ENCODE measurements at regions not wholly inside any gene's neighbourhood (a gene's known extent, or its start where the extent isn't known, plus 50 kb on each side); places are given as distances from the start of the nearest gene placed in this dataset.

GRCh38 chr12:87897662-87898061, 131.5 kb downstream of the C12orf50 start:
- WGBS (ENCODE audit: insufficient coverage, low coverage, low lambda C conversion rate, missing lambda C conversion rate), result 62% methylated on average over 3 of the region's 3 CpGs
- TF ChIP-seq, protein P1, sequence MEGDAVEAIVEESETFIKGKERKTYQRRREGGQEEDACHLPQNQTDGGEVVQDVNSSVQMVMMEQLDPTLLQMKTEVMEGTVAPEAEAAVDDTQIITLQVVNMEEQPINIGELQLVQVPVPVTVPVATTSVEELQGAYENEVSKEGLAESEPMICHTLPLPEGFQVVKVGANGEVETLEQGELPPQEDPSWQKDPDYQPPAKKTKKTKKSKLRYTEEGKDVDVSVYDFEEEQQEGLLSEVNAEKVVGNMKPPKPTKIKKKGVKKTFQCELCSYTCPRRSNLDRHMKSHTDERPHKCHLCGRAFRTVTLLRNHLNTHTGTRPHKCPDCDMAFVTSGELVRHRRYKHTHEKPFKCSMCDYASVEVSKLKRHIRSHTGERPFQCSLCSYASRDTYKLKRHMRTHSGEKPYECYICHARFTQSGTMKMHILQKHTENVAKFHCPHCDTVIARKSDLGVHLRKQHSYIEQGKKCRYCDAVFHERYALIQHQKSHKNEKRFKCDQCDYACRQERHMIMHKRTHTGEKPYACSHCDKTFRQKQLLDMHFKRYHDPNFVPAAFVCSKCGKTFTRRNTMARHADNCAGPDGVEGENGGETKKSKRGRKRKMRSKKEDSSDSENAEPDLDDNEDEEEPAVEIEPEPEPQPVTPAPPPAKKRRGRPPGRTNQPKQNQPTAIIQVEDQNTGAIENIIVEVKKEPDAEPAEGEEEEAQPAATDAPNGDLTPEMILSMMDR (IDR thresholded peaks at IDR 0.05), result no peak
- no peak for TF ChIP-seq POLR2A (IDR thresholded peaks at IDR 0.05)
- Histone ChIP-seq H3K27ac (no peak overlapping the region), H3K27me3 (no peaks in the 10 kb centered on the region), H3K4me1 (no peaks in the 10 kb centered on the region), H3K36me3 (no peaks in the 10 kb centered on the region), H3K4me3 (no peak overlapping the region), H3K9me3 (no peaks in the 10 kb centered on the region)
- intact Hi-C loops (cut with DNase I), result no loop called here
- DNase-seq, result no peak
- ATAC-seq, result no peak

GRCh38 chr12:87883806-87884205, 145.4 kb downstream of the C12orf50 start:
- no peaks in the 10 kb centered on the region for H3K9me3 ChIP-seq
- H3K27me3 ChIP-seq, result no peaks in the 10 kb centered on the region
- no peak for DNase-seq
- no peak for ATAC-seq
- H3K27ac ChIP-seq, result no peak overlapping the region
- WGBS (ENCODE audit: insufficient coverage, low coverage, low lambda C conversion rate, missing lambda C conversion rate), result 33% methylated on average over 3 of the region's 3 CpGs
- H3K4me1 ChIP-seq, result no peaks in the 10 kb centered on the region
- TF ChIP-seq, protein P1 (IDR thresholded peaks at IDR 0.05), result no peak
- TF ChIP-seq POLR2A (IDR thresholded peaks at IDR 0.05), result no peak
- H3K4me3 ChIP-seq, result no peak overlapping the region
- intact Hi-C loops (cut with DNase I), result no loop called here
- no peaks in the 10 kb centered on the region for H3K36me3 ChIP-seq

GRCh38 chr12:87879141-87879540, 150.1 kb downstream of the C12orf50 start:
- TF ChIP-seq, protein P1 (IDR thresholded peaks at IDR 0.05), result no peak
- TF ChIP-seq POLR2A (IDR thresholded peaks at IDR 0.05), result no peak
- 35% methylated on average over 3 of the region's 3 CpGs for WGBS (ENCODE audit: insufficient coverage, low coverage, low lambda C conversion rate, missing lambda C conversion rate)

GRCh38 chr12:87870493-87871460, 158.4 kb downstream of the C12orf50 start:
- H3K4me1 ChIP-seq, result no peaks in the 10 kb centered on the region
- H3K36me3 ChIP-seq, result no peaks in the 10 kb centered on the region
- intact Hi-C loops (cut with DNase I), result no loop called here
- H3K4me3 ChIP-seq, result no peak overlapping the region
- no peak overlapping the region for H3K27ac ChIP-seq
- H3K27me3 ChIP-seq, result no peaks in the 10 kb centered on the region
- ATAC-seq (no peak), DNase-seq (no peak)
- 68% methylated on average over 4 of the region's 4 CpGs for WGBS (ENCODE audit: insufficient coverage, low coverage, low lambda C conversion rate, missing lambda C conversion rate)
- TF ChIP-seq, protein P1 (IDR thresholded peaks at IDR 0.05), result no peak
- TF ChIP-seq POLR2A (IDR thresholded peaks at IDR 0.05), result no peak
- no peaks in the 10 kb centered on the region for H3K9me3 ChIP-seq

More at GRCh38 chr12:87879141-87879540, 150.1 kb downstream of the C12orf50 start:
- H3K4me3 ChIP-seq, result no peak overlapping the region
- H3K36me3 ChIP-seq, result no peaks in the 10 kb centered on the region
- no peaks in the 10 kb centered on the region for H3K9me3 ChIP-seq
- H3K27ac ChIP-seq, result no peak overlapping the region
- intact Hi-C loops (cut with DNase I), result no loop called here
- ATAC-seq, result no peak
- H3K4me1 ChIP-seq, result no peaks in the 10 kb centered on the region
- H3K27me3 ChIP-seq, result no peaks in the 10 kb centered on the region
- DNase-seq, result no peak
